Ishikawa (cell line): ENCODE measurements at regions not wholly inside any gene's neighbourhood (a gene's known extent, or its start where the extent isn't known, plus 50 kb on each side); places are given as distances from the start of the nearest gene placed in this dataset.

Source experiments
- CEBPB ChIP-seq: IDR thresholded peaks from 2 replicates; pipeline ENCODE4 v1.6.1; 2012
- CREB1 ChIP-seq: IDR thresholded peaks from 2 replicates; pipeline ENCODE4 v1.6.1; 2012; ENCODE audit warnings: low read depth
- EGR1 ChIP-seq: IDR thresholded peaks from 2 replicates; pipeline ENCODE4 v1.6.1; 2012
- EP300 ChIP-seq: IDR thresholded peaks from 2 replicates; pipeline ENCODE4 v1.6.1; 2012; ENCODE audit warnings: borderline replicate concordance
- FOXM1 ChIP-seq: IDR thresholded peaks from 2 replicates; pipeline ENCODE4 v1.6.1; 2012; ENCODE audit warnings: low read depth, borderline replicate concordance
- MAX ChIP-seq: IDR thresholded peaks from 2 replicates; pipeline ENCODE4 v1.6.1; 2012
- NFIC ChIP-seq: IDR thresholded peaks from 2 replicates; pipeline ENCODE4 v1.6.1; 2012
- RAD21 ChIP-seq: IDR thresholded peaks from 2 replicates; pipeline ENCODE4 v1.6.1; 2012; ENCODE audit warnings: low read depth
- REST ChIP-seq: IDR thresholded peaks from 2 replicates; pipeline ENCODE4 v1.6.1; 2012; ENCODE audit warnings: low read depth, mild to moderate bottlenecking
- TAF1 ChIP-seq: IDR thresholded peaks from 2 replicates; pipeline ENCODE4 v1.6.1; 2012; ENCODE audit warnings: low read depth, mild to moderate bottlenecking
- TCF12 ChIP-seq: IDR thresholded peaks from 2 replicates; pipeline ENCODE4 v1.6.1; 2012; ENCODE audit warnings: low read depth
- TEAD4 ChIP-seq: IDR thresholded peaks from 2 replicates; pipeline ENCODE4 v1.6.1; 2012
- USF1 ChIP-seq: IDR thresholded peaks from 2 replicates; pipeline ENCODE4 v1.6.1; 2012
- YY1 ChIP-seq: IDR thresholded peaks from 2 replicates; pipeline ENCODE4 v1.6.1; 2012; ENCODE audit warnings: low read depth
- ZBTB7A ChIP-seq: IDR thresholded peaks from 2 replicates; pipeline ENCODE4 v1.6.1; 2012; ENCODE audit warnings: low read depth

- TF ChIP-seq YY1 (no peak), EGR1 (no peak), NFIC (no peak), FOXM1 (no peak), TEAD4 (no peak), USF1 (no peak), MAX (no peak), TCF12 (no peak), CEBPB (no peak), RAD21 (no peak), ZBTB7A (no peak), TAF1 (no peak), EP300 (no peak), REST (no peak), CREB1 (no peak)
Observed at GRCh38 chrX:63525491-63525890, 174.4 kb upstream of the SPIN4 start.

- no peak for TF ChIP-seq TAF1
- TF ChIP-seq REST = no peak
- TF ChIP-seq EGR1 = no peak
- no peak for TF ChIP-seq FOXM1
- TF ChIP-seq YY1 = no peak
- TF ChIP-seq USF1 = no peak
- no peak for TF ChIP-seq CREB1
- no peak for TF ChIP-seq EP300
- TF ChIP-seq TCF12 = no peak
- TF ChIP-seq ZBTB7A = no peak
- TF ChIP-seq TEAD4 = no peak
- TF ChIP-seq MAX = no peak
- no peak for TF ChIP-seq CEBPB
- no peak for TF ChIP-seq NFIC
- no peak for TF ChIP-seq RAD21
Observed at GRCh38 chrX:63514569-63515080, 163.5 kb upstream of the SPIN4 start.

- TF ChIP-seq ZBTB7A (no peak), NFIC (no peak), EGR1 (no peak), CREB1 (no peak), EP300 (no peak), MAX (no peak), RAD21 (no peak), YY1 (no peak), REST (no peak), CEBPB (no peak), USF1 (no peak), TCF12 (no peak), TEAD4 (no peak), TAF1 (no peak), FOXM1 (no peak)
Observed at GRCh38 chrX:63513825-63514568, 162.9 kb upstream of the SPIN4 start.
